ENCODE measurements at regions not wholly inside any gene's neighbourhood (a gene's known extent, or its start where the extent isn't known, plus 50 kb on each side); places are given as distances from the start of the nearest gene placed in this dataset.
A peak's percentile ranks its signal among the peaks of the same experiment; 100 is the strongest.
"Not testable (repeated sequence)": the region's sequence is repeated elsewhere in the genome, so short reads cannot be mapped to it uniquely, and the experiment has no call there.

GRCh38 chr11:28858076-28858475 lies 749.9 kb downstream of the METTL15 start:
- DNase-seq = no peak

- no peak for DNase-seq
These were observed 740.9 kb downstream of the METTL15 start for GRCh38 chr11:28849053-28849452.

DNA sequence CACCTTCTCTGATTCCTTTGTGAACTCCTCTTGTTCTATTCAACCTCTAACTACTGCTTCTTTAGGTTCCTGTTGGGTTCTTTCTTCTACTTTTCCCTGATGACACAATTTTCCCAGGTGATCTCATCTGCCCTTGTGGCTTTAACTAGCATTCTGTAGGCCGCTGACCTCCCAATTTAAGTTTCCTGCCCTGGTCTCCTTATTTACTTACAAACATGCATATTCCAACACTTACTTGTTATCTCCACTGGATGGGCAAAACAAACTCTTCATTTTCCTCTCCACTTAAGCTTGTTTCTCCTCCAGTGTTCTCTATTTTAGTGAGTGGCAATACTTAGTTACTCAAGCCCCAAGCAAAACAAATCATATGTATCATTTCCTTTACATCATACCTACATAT lies 734.5 kb downstream of the METTL15 start:
- DNase-seq = no peak

GRCh38 chr11:28838741-28839140 lies 730.6 kb downstream of the METTL15 start:
- DNase-seq = no peak

DNA sequence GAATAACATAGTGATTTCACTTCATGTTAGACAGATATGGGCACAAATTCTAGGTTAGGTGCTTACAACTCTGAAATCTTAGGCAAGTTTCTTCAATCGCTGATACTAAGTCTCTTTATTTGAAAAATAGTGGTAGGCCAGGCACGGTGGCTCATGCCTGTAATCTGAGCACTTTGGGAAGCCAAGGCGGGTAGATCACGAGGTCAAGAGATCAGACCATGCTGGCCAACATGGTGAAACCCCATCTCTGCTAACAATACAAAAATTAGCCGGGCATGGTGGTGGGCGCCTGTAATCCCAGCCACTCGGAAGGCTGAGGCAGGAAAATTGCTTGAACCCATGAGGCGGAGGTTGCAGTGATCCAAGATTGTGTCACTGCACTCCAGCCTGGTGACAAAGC lies 729.4 kb downstream of the METTL15 start:
- DNase-seq = no peak

GRCh38 chr11:28836285-28837081 lies 728.3 kb downstream of the METTL15 start:
- peak; percentile 53 for DNase-seq

- peak; percentile 43 for DNase-seq
These were observed 727.6 kb downstream of the METTL15 start for GRCh38 chr11:28835790-28836189.

DNA sequence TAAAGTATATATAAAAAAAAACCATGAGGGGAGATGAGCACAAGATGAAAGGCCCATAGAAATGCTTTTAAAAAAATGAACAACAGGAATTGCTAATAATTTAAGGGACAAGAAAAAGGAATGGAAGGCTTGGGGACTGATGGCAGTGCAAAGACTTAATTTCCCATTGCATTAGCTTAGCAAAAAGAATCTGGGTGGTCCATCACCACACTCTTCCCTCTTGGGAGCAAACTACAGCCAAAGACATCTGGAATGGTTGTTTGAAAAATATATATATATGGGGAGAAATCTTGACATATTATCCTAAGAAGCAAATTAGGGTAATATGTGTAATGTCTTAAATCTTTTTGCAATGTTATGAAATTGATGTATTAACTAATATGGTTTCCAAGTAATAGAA lies 727.1 kb downstream of the METTL15 start:
- DNase-seq = peak; percentile 23

- DNase-seq = peak; percentile 84
These were observed 726.7 kb downstream of the METTL15 start for GRCh38 chr11:28834877-28835276.

DNA sequence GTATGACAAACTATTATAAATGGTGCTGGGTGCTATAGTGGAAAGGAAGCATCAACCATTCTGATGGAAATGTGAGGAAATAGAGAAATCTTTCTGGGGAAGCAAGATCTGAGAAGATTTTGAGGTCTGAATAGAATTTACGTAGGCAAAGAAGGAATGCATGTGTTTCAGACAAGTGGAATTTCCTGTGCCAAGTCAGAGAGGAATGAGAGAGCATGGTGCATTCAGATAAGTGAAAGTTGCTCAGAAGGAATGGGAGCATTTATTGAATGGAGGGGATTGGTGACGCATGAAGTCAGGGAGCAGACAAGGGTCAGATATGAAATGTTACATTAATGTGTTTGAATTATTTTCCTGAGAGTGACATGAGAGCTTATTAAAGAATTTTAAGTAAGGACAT lies 725.5 kb downstream of the METTL15 start:
- DNase-seq = no peak

DNA sequence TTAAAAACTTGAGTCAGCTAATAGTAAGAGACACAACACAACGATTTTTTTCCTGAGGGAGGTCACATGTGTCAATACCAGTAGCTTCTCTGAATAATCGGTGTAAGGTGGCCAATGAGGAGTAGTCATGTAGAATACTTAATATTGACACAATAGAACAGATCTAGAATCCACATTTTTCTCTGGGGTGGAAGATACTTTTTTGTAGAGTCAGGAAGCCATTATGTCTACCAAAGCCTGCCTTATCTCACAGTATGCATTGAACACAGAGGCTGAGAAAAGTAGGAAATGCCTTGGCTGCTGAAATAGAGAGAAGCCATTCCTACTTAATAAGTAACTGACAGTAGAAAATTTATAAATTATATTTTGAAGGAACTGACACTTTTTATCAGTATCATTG lies 725.0 kb downstream of the METTL15 start:
- DNase-seq = no peak

GRCh38 chr11:28826807-28827206 lies 718.6 kb downstream of the METTL15 start:
- no peak for DNase-seq

GRCh38 chr11:28822576-28822975 lies 714.4 kb downstream of the METTL15 start:
- DNase-seq = no peak

- DNase-seq = peak; percentile 22
These were observed 712.3 kb downstream of the METTL15 start for GRCh38 chr11:28820296-28820989.

DNA sequence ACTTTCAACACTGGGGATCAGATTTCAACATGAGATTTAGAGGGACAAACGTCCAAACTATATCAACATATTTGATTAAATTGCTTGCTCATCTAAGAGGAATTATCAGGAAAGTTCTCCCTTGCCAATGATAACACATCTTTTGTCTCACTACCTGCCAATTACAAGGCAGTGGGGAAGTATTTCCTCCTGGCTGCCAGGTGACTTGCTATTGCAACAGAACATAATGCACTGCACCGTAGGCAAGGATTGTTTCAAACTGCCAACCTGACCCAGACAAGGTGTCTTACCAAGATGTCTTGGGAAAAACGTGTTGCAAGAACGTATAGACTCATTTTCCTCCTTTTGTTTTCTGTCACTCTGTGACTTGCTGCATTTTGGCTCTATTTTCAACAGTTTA lies 711.6 kb downstream of the METTL15 start:
- DNase-seq = no peak

DNA sequence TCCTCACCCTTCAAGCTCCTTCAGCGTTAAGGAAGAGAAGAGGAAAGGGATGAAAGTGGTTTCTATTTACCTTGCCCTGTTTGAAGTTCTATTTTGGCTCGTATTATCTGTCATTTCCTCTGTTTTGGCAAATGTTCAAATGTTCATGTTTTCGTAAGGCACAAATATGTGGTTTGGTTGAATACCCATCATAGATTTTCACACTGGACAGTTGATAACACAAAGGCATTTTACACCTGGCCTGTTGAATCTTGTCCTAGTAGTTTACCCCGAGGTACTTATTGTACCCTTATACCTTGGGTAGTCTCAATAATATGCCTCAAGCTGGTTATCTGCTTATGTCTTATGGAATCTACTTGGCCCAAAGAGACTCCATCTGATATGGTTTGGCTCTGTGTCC lies 706.9 kb downstream of the METTL15 start:
- peak; percentile 24 for DNase-seq

DNA sequence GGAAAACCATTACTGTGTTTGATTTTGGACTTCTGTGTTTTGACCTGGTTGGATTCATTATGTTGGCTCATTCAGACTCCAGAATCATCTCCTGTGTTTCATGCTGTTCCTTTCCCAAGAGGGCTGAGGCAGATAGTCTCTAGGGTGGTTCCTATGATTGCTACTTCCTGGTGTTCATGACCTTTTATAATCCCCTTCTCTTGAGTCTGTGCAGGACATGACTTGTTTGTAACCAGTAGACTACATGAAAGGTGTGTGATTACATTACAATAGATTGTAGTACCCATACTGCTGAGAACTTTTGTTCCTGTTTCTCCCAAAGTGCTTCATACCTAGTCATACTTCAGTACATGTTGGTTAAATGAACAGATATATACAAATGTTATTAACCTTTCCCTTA lies 700.6 kb downstream of the METTL15 start:
- DNase-seq = peak; percentile 62

GRCh38 chr11:28799316-28799715 lies 691.1 kb downstream of the METTL15 start:
- no peak for DNase-seq

GRCh38 chr11:28798286-28798685 lies 690.1 kb downstream of the METTL15 start:
- no peak for DNase-seq

DNA sequence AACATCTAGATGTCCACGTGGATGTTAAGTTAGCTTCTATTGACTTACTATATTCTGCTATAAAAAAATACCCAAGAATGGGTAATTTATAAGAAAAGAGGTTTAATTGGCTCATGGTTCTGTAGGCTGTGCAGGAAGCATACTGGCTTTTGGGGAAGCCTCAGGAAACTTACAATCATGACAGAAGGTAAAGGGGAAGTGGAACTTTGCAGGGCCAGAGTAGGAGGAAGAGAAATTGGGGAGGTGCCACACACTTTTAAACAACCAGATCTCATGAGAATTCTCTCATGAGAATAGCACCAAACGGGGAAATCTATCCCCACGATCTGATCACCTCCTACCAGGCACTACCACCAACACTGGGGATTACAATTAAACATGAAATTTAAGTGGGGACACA lies 689.3 kb downstream of the METTL15 start:
- no peak for DNase-seq

DNA sequence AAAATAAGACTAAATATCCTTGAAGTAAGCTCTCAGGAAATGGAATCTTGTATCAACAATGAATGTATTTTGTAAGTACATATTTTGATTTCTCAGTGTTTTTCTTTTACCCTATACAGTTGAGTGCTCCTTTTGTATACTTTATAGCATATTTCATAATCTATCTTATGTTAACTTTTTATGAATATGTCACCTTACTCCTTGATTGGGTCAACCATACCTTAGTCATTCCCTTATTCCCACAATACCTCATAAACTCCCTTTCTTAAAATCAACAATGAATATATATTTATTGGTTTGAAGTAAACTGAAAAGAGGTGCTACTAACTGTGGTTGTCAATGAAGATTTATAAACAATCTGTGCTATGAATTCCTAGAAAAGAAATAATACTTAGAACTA lies 686.2 kb downstream of the METTL15 start:
- no peak for DNase-seq

- DNase-seq = no peak
These were observed 685.1 kb downstream of the METTL15 start for GRCh38 chr11:28793282-28793738.

DNA sequence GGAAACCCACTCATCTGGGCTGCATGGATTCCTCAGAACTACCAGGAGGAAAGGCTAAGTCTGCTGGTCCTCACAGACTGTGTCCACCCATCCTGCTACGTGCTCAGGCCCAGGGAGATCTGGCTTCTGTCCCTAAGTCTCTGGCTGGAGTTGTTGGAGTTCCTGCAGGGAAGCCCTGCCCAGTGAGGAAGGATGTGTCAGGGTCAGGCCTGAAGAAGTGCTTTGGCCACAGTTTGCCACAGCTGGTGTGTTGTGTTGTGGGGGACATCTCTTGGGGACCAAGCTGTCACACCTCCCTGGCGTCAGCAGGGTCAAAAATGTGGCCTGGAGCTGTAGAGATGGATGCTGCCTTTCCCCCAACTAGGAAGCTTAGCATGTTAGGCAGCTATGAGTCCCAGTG lies 684.7 kb downstream of the METTL15 start:
- no peak for DNase-seq

- not testable (repeated sequence) for DNase-seq
These were observed 679.7 kb downstream of the METTL15 start for GRCh38 chr11:28787897-28788296.
